ENCODE measurements at regions not wholly inside any gene's neighbourhood (a gene's known extent, or its start where the extent isn't known, plus 50 kb on each side); places are given as distances from the start of the nearest gene placed in this dataset.

DNA sequence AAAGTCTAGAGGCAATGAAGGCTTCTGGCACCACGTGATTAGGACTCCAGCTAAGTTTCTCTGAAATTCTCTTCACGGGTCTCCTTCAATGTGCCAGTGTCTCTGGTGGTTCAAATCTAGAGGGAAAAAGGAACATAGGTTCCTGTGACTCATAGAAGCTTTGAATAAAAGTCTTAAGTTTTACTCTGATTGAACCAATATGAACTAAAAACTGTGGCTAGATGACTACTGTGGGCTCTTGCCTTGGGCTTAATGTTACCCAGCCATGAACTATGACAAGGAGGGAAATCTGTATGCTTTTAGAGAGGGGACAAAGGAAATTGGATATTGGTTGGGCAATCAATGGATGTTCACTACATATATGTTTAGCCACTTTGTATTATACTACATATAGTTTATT lies 49.9 kb upstream of the TEX13D start:
- no peak for DNase-seq (ENCODE audit: low read depth)

All from forelimb muscle (tissue), 1 donor.